Activated CD4-positive, CD25-positive, alpha-beta regulatory T cell treated with anti-CD3 and anti-CD28 coated beads, Interleukin-2, amount 50 U/mL, for 16 hours (primary cell): ENCODE measurements at regions not wholly inside any gene's neighbourhood (a gene's known extent, or its start where the extent isn't known, plus 50 kb on each side); places are given as distances from the start of the nearest gene placed in this dataset.

Experiments
- DNase-seq: peaks from one replicate; pipeline ENCODE4 v3.0.0-alpha.2; 2020; ENCODE audit warnings: low read depth, low spot score

- DNase-seq = no peak
Measured at GRCh38 chr1:59022799-59023198, 239.0 kb upstream of the JUN start.

GRCh38 chr1:59025201-59025600 is 241.4 kb upstream of the JUN start:
- DNase-seq = no peak

- DNase-seq = no peak
Measured at GRCh38 chr1:59025898-59026426, 242.1 kb upstream of the JUN start.

GRCh38 chr1:59026472-59026948 is 242.7 kb upstream of the JUN start:
- DNase-seq = no peak

- DNase-seq = no peak
Measured at GRCh38 chr1:59027177-59027576, 243.3 kb upstream of the JUN start.

GRCh38 chr1:59028048-59028447 is 244.2 kb upstream of the JUN start:
- DNase-seq = no peak

GRCh38 chr1:59029411-59030167 is 245.7 kb upstream of the JUN start:
- no peak for DNase-seq

GRCh38 chr1:59032228-59032627 is 248.4 kb upstream of the JUN start:
- DNase-seq = no peak

- DNase-seq = no peak
Measured at GRCh38 chr1:59033761-59034160, 249.9 kb upstream of the JUN start.

- no peak for DNase-seq
Measured at GRCh38 chr1:59034925-59035324, 251.1 kb upstream of the JUN start.

- no peak for DNase-seq
Measured at GRCh38 chr1:59039551-59039950, 255.7 kb upstream of the JUN start.

- no peak for DNase-seq
Measured at GRCh38 chr1:59040486-59040885, 256.4 kb upstream of the FGGY start.

- DNase-seq = no peak
Measured at GRCh38 chr1:59041646-59042277, 255.1 kb upstream of the FGGY start.

- DNase-seq = no peak
Measured at GRCh38 chr1:59043796-59044195, 253.1 kb upstream of the FGGY start.

- no peak for DNase-seq
Measured at GRCh38 chr1:59044535-59045121, 252.3 kb upstream of the FGGY start.

- no peak for DNase-seq
Measured at GRCh38 chr1:59045137-59045536, 251.8 kb upstream of the FGGY start.

- no peak for DNase-seq
Measured at GRCh38 chr1:59045636-59046035, 251.3 kb upstream of the FGGY start.

GRCh38 chr1:59046134-59046533 is 250.8 kb upstream of the FGGY start:
- DNase-seq = no peak

GRCh38 chr1:59046730-59047157 is 250.2 kb upstream of the FGGY start:
- no peak for DNase-seq

- DNase-seq = no peak
Measured at GRCh38 chr1:59051007-59051406, 245.9 kb upstream of the FGGY start.

- no peak for DNase-seq
Measured at GRCh38 chr1:59052166-59052590, 244.7 kb upstream of the FGGY start.

- DNase-seq = no peak
Measured at GRCh38 chr1:59054172-59054571, 242.7 kb upstream of the FGGY start.
